Right lobe of liver (tissue), 6 donors: ENCODE measurements at regions not wholly inside any gene's neighbourhood (a gene's known extent, or its start where the extent isn't known, plus 50 kb on each side); places are given as distances from the start of the nearest gene placed in this dataset.

Experiments
- ATAC-seq, 4 donors: fragments of 200-7000 bp; cut with Tn5 transposase; one replicate each; pipeline ENCODE4 v1.9.1; 2020; ENCODE audit warnings: mild to moderate bottlenecking in 4 of 4, moderate library complexity in 4 of 4
- DNase-seq, 3 donors: peaks; one replicate each; pipeline ENCODE4 v3.0.0-alpha.2; 2020
- H3K27ac ChIP-seq, 3 donors: fragments of 200-600 bp; one replicate each; pipeline ENCODE4 v1.8.0; 2022
- H3K27me3 ChIP-seq, 2 donors: fragments of 200-600 bp; one replicate each; pipeline ENCODE4 v1.8.0; 2022
- H3K36me3 ChIP-seq, 4 donors: fragments of 200-600 bp; sonication (generic) in 1 of 4; one replicate each; pipeline versions ENCODE4 v1.5.1 to v1.8.0; 2017 to 2022; ENCODE audit warnings: control low read depth in 1 of 4
- H3K4me1 ChIP-seq, 4 donors: fragments of 200-600 bp; sonication (generic) in 1 of 4; one replicate each; pipeline versions ENCODE4 v1.5.1 to v1.8.0; 2017 to 2022; ENCODE audit warnings: control low read depth in 1 of 4
- H3K4me3 ChIP-seq, 3 donors: fragments of 200-600 bp; one replicate each; pipeline ENCODE4 v1.8.0; 2022
- H3K9me3 ChIP-seq, 4 donors: fragments of 200-600 bp; sonication (generic) in 1 of 4; one replicate each; pipeline versions ENCODE4 v1.5.1 to v1.8.0; 2017 to 2022; ENCODE audit warnings: control low read depth in 1 of 4
- POLR2A ChIP-seq: fragments of 450-650 bp; IDR thresholded peaks from one replicate; pipeline ENCODE4 v1.6.1; 2017; ENCODE audit warnings: antibody characterized with exemption, mild to moderate bottlenecking
- WGBS: methylation state at CpG from one replicate; pipeline ENCODE4 v1.1.6; 2018; ENCODE audit warnings: low coverage, low lambda C conversion rate; ENCODE audit not compliant: insufficient coverage; ENCODE audit errors: missing lambda C conversion rate; 5-methylcytosine and 5-hydroxymethylcytosine counted together
- intact Hi-C, 2 donors: fragments of 100-400 bp; cut with DNase I; formaldehyde crosslinking; loops; one replicate each; pipeline versions ENCODE4 v1.11.2 to v1.14.1; 2022
- TF ChIP-seq, protein P1 (sequence below), 4 donors: fragments of 200-600 bp in 3 of 4; fragments of 450-650 bp in 1 of 4; IDR thresholded peaks; one replicate each; pipeline versions ENCODE4 v1.5.1 to v1.8.0; 2016 to 2022; ENCODE audit warnings: antibody characterized with exemption in 4 of 4, mild to moderate bottlenecking in 2 of 4
- donor health status: DM: no; HTN: yes; CAD: no.
- donor health status: DM: no; HTN: no; CAD: no.
- donor health status: DM: no; HTN: no; CAD: no.
- donor health status: DM: no; HTN: yes; CAD: no.
- donor health status: DM: no; HTN: yes; CAD: no.

DNA sequence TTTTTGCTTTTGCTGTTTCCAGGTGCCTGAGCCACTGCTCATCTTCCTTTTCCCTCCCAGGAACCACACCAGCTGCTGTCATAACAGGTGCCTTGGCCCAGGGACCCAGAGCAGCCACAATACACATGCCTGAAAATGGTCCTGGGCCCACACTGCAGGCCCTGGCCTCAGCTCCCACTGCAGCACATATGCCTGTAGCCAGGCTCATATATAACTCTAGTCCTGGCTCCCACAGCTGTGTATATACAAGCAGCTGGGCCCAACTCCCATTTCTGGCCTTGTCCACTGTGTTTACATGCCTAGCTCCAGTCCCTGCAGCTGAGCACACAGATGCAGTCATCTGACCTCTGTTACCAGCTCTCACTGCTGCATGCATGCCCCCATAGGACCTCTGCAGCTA, 930.5 kb downstream of the ADGRL3 start:
- ATAC-seq = no peak

DNA sequence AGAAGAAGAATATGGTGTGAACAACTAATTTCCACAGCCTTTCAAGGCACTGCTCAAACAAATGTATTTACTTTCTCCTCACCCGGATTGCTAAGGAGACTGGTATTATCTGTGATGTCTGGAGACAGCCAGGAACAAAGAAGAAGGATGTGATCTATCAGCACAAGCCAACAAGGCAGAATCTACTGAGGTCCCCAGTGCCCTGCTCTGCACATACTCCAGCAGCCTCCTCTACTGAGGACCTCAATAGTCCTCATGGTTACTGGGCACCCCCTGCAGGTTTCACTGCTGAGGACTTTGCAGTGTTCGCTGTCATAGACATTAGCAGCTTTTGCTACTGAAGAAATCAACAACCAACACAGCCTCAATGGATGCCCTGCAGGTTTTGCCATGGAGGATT, 930.1 kb downstream of the ADGRL3 start:
- H3K27me3 ChIP-seq = peaks cover 0 to 3% of the 10 kb centered on the region in 2 donors
- no peak overlapping the region for H3K27ac ChIP-seq
- DNase-seq (no peak), ATAC-seq (peak in 1 of 4 donors; percentile 16)
- no peak overlapping the region for H3K4me3 ChIP-seq
- TF ChIP-seq, protein P1, sequence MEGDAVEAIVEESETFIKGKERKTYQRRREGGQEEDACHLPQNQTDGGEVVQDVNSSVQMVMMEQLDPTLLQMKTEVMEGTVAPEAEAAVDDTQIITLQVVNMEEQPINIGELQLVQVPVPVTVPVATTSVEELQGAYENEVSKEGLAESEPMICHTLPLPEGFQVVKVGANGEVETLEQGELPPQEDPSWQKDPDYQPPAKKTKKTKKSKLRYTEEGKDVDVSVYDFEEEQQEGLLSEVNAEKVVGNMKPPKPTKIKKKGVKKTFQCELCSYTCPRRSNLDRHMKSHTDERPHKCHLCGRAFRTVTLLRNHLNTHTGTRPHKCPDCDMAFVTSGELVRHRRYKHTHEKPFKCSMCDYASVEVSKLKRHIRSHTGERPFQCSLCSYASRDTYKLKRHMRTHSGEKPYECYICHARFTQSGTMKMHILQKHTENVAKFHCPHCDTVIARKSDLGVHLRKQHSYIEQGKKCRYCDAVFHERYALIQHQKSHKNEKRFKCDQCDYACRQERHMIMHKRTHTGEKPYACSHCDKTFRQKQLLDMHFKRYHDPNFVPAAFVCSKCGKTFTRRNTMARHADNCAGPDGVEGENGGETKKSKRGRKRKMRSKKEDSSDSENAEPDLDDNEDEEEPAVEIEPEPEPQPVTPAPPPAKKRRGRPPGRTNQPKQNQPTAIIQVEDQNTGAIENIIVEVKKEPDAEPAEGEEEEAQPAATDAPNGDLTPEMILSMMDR (IDR thresholded peaks at IDR 0.05) = no peak
- no peak for TF ChIP-seq POLR2A
- no peaks in the 10 kb centered on the region for H3K4me1 ChIP-seq
- no peaks in the 10 kb centered on the region for H3K9me3 ChIP-seq
- 44% methylated on average over 2 of the region's 2 CpGs for WGBS
- intact Hi-C loops = no loop called here
- H3K36me3 ChIP-seq = no peaks in the 10 kb centered on the region

More for the DNA sequence above, 930.5 kb downstream of the ADGRL3 start:
- Histone ChIP-seq H3K27ac (no peak overlapping the region), H3K4me3 (no peak overlapping the region), H3K36me3 (no peaks in the 10 kb centered on the region), H3K27me3 (peaks cover 0 to 3% of the 10 kb centered on the region in 2 donors), H3K4me1 (no peaks in the 10 kb centered on the region), H3K9me3 (no peaks in the 10 kb centered on the region)
- DNase-seq = no peak
- TF ChIP-seq POLR2A = no peak
- TF ChIP-seq, protein P1 (IDR thresholded peaks at IDR 0.05) = no peak
- intact Hi-C loops = no loop called here
